Colon (tissue), 2 donors: ENCODE measurements at regions not wholly inside any gene's neighbourhood (a gene's known extent, or its start where the extent isn't known, plus 50 kb on each side); places are given as distances from the start of the nearest gene placed in this dataset.

Experiments
- FAIRE-seq: peaks from 2 replicates; lab custom pipeline; 2012; peaks lifted over from hg19 to GRCh38; lab: Jason Lieb, UNC
- donor health status: control.
- donor health status: control.

- FAIRE-seq: no peak
These were observed 1267.9 kb downstream of the MRPL39 start for GRCh38 chr21:24339406-24339805.

- FAIRE-seq: no peak
These were observed 1270.8 kb downstream of the MRPL39 start for GRCh38 chr21:24336491-24336890.

GRCh38 chr21:24323536-24323935 is 1283.7 kb downstream of the MRPL39 start:
- FAIRE-seq: no peak

GRCh38 chr21:24316277-24316922 is 1290.9 kb downstream of the MRPL39 start:
- FAIRE-seq: no peak

- FAIRE-seq: no peak
These were observed 1296.5 kb downstream of the MRPL39 start for GRCh38 chr21:24310788-24311187.

GRCh38 chr21:24308183-24308582 is 1299.1 kb downstream of the MRPL39 start:
- no peak for FAIRE-seq

GRCh38 chr21:24302400-24302799 is 1304.9 kb downstream of the MRPL39 start:
- no peak for FAIRE-seq

GRCh38 chr21:24298040-24298439 is 1309.2 kb downstream of the MRPL39 start:
- no peak for FAIRE-seq

GRCh38 chr21:24294171-24294570 is 1313.1 kb downstream of the MRPL39 start:
- FAIRE-seq: no peak

GRCh38 chr21:24290151-24290833 is 1317.0 kb downstream of the MRPL39 start:
- no peak for FAIRE-seq

- FAIRE-seq: no peak
These were observed 1317.7 kb downstream of the MRPL39 start for GRCh38 chr21:24289539-24289938.

- FAIRE-seq: no peak
These were observed 1326.7 kb downstream of the MRPL39 start for GRCh38 chr21:24280596-24280995.

- no peak for FAIRE-seq
These were observed 1328.6 kb downstream of the MRPL39 start for GRCh38 chr21:24278711-24279110.

GRCh38 chr21:24276204-24276603 is 1331.1 kb downstream of the MRPL39 start:
- FAIRE-seq: no peak

- FAIRE-seq: no peak
These were observed 1331.7 kb downstream of the MRPL39 start for GRCh38 chr21:24275616-24276015.

GRCh38 chr21:24272521-24272938 is 1334.8 kb downstream of the MRPL39 start:
- no peak for FAIRE-seq

GRCh38 chr21:24265987-24266386 is 1341.3 kb downstream of the MRPL39 start:
- FAIRE-seq: no peak

- FAIRE-seq: no peak
These were observed 1346.5 kb downstream of the MRPL39 start for GRCh38 chr21:24260751-24261150.

- FAIRE-seq: no peak
These were observed 1348.0 kb downstream of the MRPL39 start for GRCh38 chr21:24259241-24259640.

- FAIRE-seq: no peak
These were observed 1351.7 kb downstream of the MRPL39 start for GRCh38 chr21:24255591-24255990.

- FAIRE-seq: no peak
These were observed 1381.8 kb downstream of the MRPL39 start for GRCh38 chr21:24225431-24225830.

GRCh38 chr21:24224422-24224821 is 1382.9 kb downstream of the MRPL39 start:
- FAIRE-seq: no peak

GRCh38 chr21:24223624-24224023 is 1383.7 kb downstream of the MRPL39 start:
- no peak for FAIRE-seq

GRCh38 chr21:24222676-24223075 is 1384.6 kb downstream of the MRPL39 start:
- FAIRE-seq: no peak
